Uterus (tissue), 3 donors: ENCODE measurements at regions not wholly inside any gene's neighbourhood (a gene's known extent, or its start where the extent isn't known, plus 50 kb on each side); places are given as distances from the start of the nearest gene placed in this dataset.

Experiments
- DNase-seq, 2 donors: peaks; one replicate each; pipeline ENCODE4 v3.0.0-alpha.2; 2019 to 2020
- H3K27ac ChIP-seq, 2 donors: fragments of 200-600 bp; sonication (generic); 1 replicate in 1 of 2; 2 replicates in 1 of 2; pipeline ENCODE4 v1.5.1; 2016 to 2018
- H3K27me3 ChIP-seq, 2 donors: fragments of 200-600 bp; sonication (generic); one replicate each; pipeline ENCODE4 v1.5.1; 2018 to 2019; ENCODE audit warnings: control low read depth in 1 of 2
- H3K36me3 ChIP-seq, 2 donors: fragments of 200-600 bp; sonication (generic); one replicate each; pipeline ENCODE4 v1.5.1; 2019; ENCODE audit warnings: control low read depth in 1 of 2
- H3K4me1 ChIP-seq, 2 donors: fragments of 200-600 bp; sonication (generic); one replicate each; pipeline ENCODE4 v1.5.1; 2018 to 2019; ENCODE audit warnings: control low read depth in 1 of 2
- H3K4me3 ChIP-seq, 2 donors: fragments of 200-600 bp; sonication (generic); 1 replicate in 1 of 2; 2 replicates in 1 of 2; pipeline ENCODE4 v1.5.1; 2018 to 2019; ENCODE audit warnings: mild to moderate bottlenecking in 1 of 2
- H3K9me3 ChIP-seq, 2 donors: fragments of 200-600 bp; sonication (generic); one replicate each; pipeline ENCODE4 v1.5.1; 2019; ENCODE audit warnings: control low read depth in 1 of 2
- CTCF ChIP-seq, 4 experiments: fragments of 200-600 bp in 2 of 4; fragments of 450-650 bp in 2 of 4; sonication (generic) in 2 of 4; IDR thresholded peaks; one replicate each; pipeline ENCODE4 v1.5.1; 2016 to 2019; ENCODE audit warnings: antibody characterized with exemption in 4 of 4, mild to moderate bottlenecking in 2 of 4, moderate library complexity in 1 of 4
- POLR2A ChIP-seq, 2 donors: fragments of 450-650 bp; IDR thresholded peaks; one replicate each; pipeline ENCODE4 v1.6.1; 2016; ENCODE audit warnings: antibody characterized with exemption in 2 of 2, mild to moderate bottlenecking in 1 of 2, moderate library complexity in 1 of 2
- intact Hi-C: fragments of 100-400 bp; cut with DNase I; formaldehyde crosslinking; loops from one replicate; pipeline ENCODE4 v1.15.1; 2023; ENCODE audit warnings: low total_unique reads
- donor health status: DM: yes; HTN: yes; CAD: no.

GRCh38 chr15:69590201-69590710 is 137.6 kb downstream of the RPLP1 start:
- H3K4me1 ChIP-seq, result peaks cover 0 to 11% of the 10 kb centered on the region in 2 donors
- H3K9me3 ChIP-seq, result no peaks in the 10 kb centered on the region
- TF ChIP-seq CTCF (IDR thresholded peaks at IDR 0.05) (no peak), POLR2A (IDR thresholded peaks at IDR 0.05) (no peak)
- DNase-seq, result no peak
- no peak overlapping the region for H3K4me3 ChIP-seq
- H3K27me3 ChIP-seq, result no peaks in the 10 kb centered on the region
- H3K27ac ChIP-seq, result no peak overlapping the region
- H3K36me3 ChIP-seq, result no peaks in the 10 kb centered on the region
- intact Hi-C loops, result no loop called here

GRCh38 chr15:69590932-69591524 is 138.4 kb downstream of the RPLP1 start:
- DNase-seq, result no peak
- intact Hi-C loops, result no loop called here
- Histone ChIP-seq H3K4me3 (no peak overlapping the region), H3K36me3 (no peaks in the 10 kb centered on the region), H3K27me3 (no peaks in the 10 kb centered on the region), H3K4me1 (peaks cover 0 to 14% of the 10 kb centered on the region in 2 donors), H3K9me3 (no peaks in the 10 kb centered on the region), H3K27ac (no peak overlapping the region)
- no peak for TF ChIP-seq CTCF (IDR thresholded peaks at IDR 0.05)
- TF ChIP-seq POLR2A (IDR thresholded peaks at IDR 0.05), result no peak

GRCh38 chr15:69591905-69592508 is 139.4 kb downstream of the RPLP1 start:
- H3K27me3 ChIP-seq, result no peaks in the 10 kb centered on the region
- H3K36me3 ChIP-seq, result no peaks in the 10 kb centered on the region
- intact Hi-C loops, result no loop called here
- no peaks in the 10 kb centered on the region for H3K9me3 ChIP-seq
- no peak for DNase-seq
- no peak overlapping the region for H3K27ac ChIP-seq
- TF ChIP-seq CTCF (IDR thresholded peaks at IDR 0.05) (no peak), POLR2A (IDR thresholded peaks at IDR 0.05) (no peak)
- no peak overlapping the region for H3K4me3 ChIP-seq
- peaks cover 0 to 14% of the 10 kb centered on the region in 2 donors for H3K4me1 ChIP-seq

- Histone ChIP-seq H3K36me3 (no peaks in the 10 kb centered on the region), H3K27ac (no peak overlapping the region), H3K27me3 (no peaks in the 10 kb centered on the region), H3K4me3 (no peak overlapping the region), H3K4me1 (peaks cover 0 to 14% of the 10 kb centered on the region in 2 donors), H3K9me3 (no peaks in the 10 kb centered on the region)
- intact Hi-C loops, result no loop called here
- no peak for TF ChIP-seq POLR2A (IDR thresholded peaks at IDR 0.05)
- TF ChIP-seq CTCF (IDR thresholded peaks at IDR 0.05), result no peak
- no peak for DNase-seq
These were observed 140.3 kb downstream of the RPLP1 start for GRCh38 chr15:69592954-69593353.

GRCh38 chr15:69593488-69593887 is 140.9 kb downstream of the RPLP1 start:
- Histone ChIP-seq H3K36me3 (no peaks in the 10 kb centered on the region), H3K4me1 (peaks cover 0 to 14% of the 10 kb centered on the region in 2 donors), H3K4me3 (no peak overlapping the region), H3K27ac (no peak overlapping the region), H3K9me3 (no peaks in the 10 kb centered on the region), H3K27me3 (no peaks in the 10 kb centered on the region)
- intact Hi-C loops, result no loop called here
- TF ChIP-seq POLR2A (IDR thresholded peaks at IDR 0.05) (no peak), CTCF (IDR thresholded peaks at IDR 0.05) (no peak)
- no peak for DNase-seq
